ENCODE measurements at regions not wholly inside any gene's neighbourhood (a gene's known extent, or its start where the extent isn't known, plus 50 kb on each side); places are given as distances from the start of the nearest gene placed in this dataset.

- no peaks in the 10 kb centered on the region for H3K36me3 ChIP-seq
- H3K4me1 ChIP-seq = no peaks in the 10 kb centered on the region
- no peak overlapping the region for H3K4me3 ChIP-seq
- no peaks in the 10 kb centered on the region for H3K27me3 ChIP-seq
- no peak for TF ChIP-seq CTCF (IDR thresholded peaks at IDR 0.05)
- DNase-seq = no peak
- peaks cover 0 to 17% (median 0%) of the 10 kb centered on the region in 11 donors for H3K9me3 ChIP-seq
- 50 to 62% methylated on average over 1 of the region's 1 CpG for WGBS, 2 donors
- no peak for ATAC-seq
- intact Hi-C loops (cut with DNase I) = no loop called here
- H3K27ac ChIP-seq = no peak overlapping the region
Measured at GRCh38 chr13:69077267-69077666, 1030.4 kb upstream of the ATXN8OS start.

- DNase-seq (no peak), ATAC-seq (no peak)
- peaks cover 0 to 11% (median 0%) of the 10 kb centered on the region in 11 donors for H3K9me3 ChIP-seq
- no peak overlapping the region for H3K27ac ChIP-seq
- H3K4me3 ChIP-seq = no peak overlapping the region
- intact Hi-C loops (cut with DNase I) = no loop called here
- no peak for TF ChIP-seq CTCF (IDR thresholded peaks at IDR 0.05)
- H3K36me3 ChIP-seq = no peaks in the 10 kb centered on the region
- no peaks in the 10 kb centered on the region for H3K27me3 ChIP-seq
- H3K4me1 ChIP-seq = no peaks in the 10 kb centered on the region
- WGBS, 2 donors = 66 to 76% methylated on average over 1 of the region's 1 CpG
Measured at GRCh38 chr13:69069554-69070133, 1038.0 kb upstream of the ATXN8OS start.

- DNase-seq (no peak), ATAC-seq (no peak)
- Histone ChIP-seq H3K9me3 (peaks cover 0 to 53% (median 4%) of the 10 kb centered on the region in 11 donors), H3K36me3 (no peaks in the 10 kb centered on the region), H3K27me3 (no peaks in the 10 kb centered on the region), H3K4me3 (no peak overlapping the region), H3K27ac (no peak overlapping the region), H3K4me1 (no peaks in the 10 kb centered on the region)
- intact Hi-C loops (cut with DNase I) = no loop called here
- TF ChIP-seq CTCF (IDR thresholded peaks at IDR 0.05) = no peak
- 64 to 65% methylated on average over 1 of the region's 1 CpG for WGBS, 2 donors
Measured at GRCh38 chr13:69050696-69051095, 1056.9 kb upstream of the ATXN8OS start.

- 90 to 92% methylated on average over 9 of the region's 9 CpGs for WGBS, 2 donors
- ATAC-seq (no peak), DNase-seq (no peak)
- H3K9me3 ChIP-seq = peaks cover 0 to 10% (median 0%) of the 10 kb centered on the region in 11 donors
- intact Hi-C loops (cut with DNase I) = no loop called here
- no peak overlapping the region for H3K27ac ChIP-seq
- no peaks in the 10 kb centered on the region for H3K4me1 ChIP-seq
- no peak overlapping the region for H3K4me3 ChIP-seq
- no peaks in the 10 kb centered on the region for H3K27me3 ChIP-seq
- H3K36me3 ChIP-seq = no peaks in the 10 kb centered on the region
- no peak for TF ChIP-seq CTCF (IDR thresholded peaks at IDR 0.05)
Measured at GRCh38 chr13:69044629-69045028, 1063.0 kb upstream of the ATXN8OS start.

Data from heart right ventricle (tissue), 16 donors.